HG03196 (cell line): ENCODE measurements at regions not wholly inside any gene's neighbourhood (a gene's known extent, or its start where the extent isn't known, plus 50 kb on each side); places are given as distances from the start of the nearest gene placed in this dataset.
A peak's percentile ranks its signal among the peaks of the same experiment; 100 is the strongest.
"Not testable (repeated sequence)": the region's sequence is repeated elsewhere in the genome, so short reads cannot be mapped to it uniquely, and the experiment has no call there.

Experiments used
- ATAC-seq: cut with Tn5 transposase; IDR thresholded peaks from one replicate; pipeline ENCODE4 v1.9.1; 2021; ENCODE audit not compliant: unreplicated experiment

DNA sequence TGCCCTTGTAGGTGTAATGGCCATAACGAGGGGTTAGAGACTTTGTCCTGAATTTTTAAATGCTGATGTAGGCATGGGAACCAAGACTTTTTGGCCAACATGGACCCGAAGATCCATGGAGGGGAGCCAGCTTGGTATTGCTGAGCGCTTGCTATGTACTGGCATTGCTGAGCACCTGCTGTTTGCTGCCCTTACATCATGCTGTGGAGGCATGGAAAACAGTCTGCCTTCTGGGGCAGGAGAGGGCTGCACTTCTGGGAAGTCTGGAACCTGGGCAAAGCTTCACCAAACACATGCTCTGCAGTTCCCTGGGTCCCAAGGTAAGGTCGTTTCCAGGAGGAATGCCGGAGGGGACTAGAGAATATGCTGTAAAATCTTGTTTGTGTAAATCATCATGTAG lies 86.3 kb upstream of the CNIH3 start:
- ATAC-seq: no peak

GRCh38 chr1:224533517-224533916 lies 82.6 kb upstream of the CNIH3 start:
- no peak for ATAC-seq

DNA sequence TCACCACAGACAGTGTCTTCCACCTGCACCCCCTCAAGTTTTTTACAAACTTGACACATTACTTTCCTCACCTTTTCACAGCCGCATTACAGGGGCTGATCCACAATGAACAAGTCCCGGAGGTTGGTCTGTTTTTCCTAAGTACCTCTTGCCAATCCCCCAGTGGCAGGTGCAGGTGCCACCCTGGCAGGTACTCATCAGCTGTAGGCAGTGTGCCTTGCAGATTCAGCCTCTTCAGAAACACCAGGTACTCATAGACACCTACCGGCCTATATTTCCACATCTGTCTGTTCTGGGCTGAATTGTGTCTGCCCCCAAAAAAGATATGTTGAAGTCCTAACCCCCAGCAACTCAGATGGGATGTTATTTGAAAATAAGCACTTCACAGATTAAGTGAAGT lies 81.4 kb upstream of the CNIH3 start:
- no peak for ATAC-seq

- ATAC-seq: no peak
Measured at GRCh38 chr1:224535641-224536040, 80.5 kb upstream of the CNIH3 start.

DNA sequence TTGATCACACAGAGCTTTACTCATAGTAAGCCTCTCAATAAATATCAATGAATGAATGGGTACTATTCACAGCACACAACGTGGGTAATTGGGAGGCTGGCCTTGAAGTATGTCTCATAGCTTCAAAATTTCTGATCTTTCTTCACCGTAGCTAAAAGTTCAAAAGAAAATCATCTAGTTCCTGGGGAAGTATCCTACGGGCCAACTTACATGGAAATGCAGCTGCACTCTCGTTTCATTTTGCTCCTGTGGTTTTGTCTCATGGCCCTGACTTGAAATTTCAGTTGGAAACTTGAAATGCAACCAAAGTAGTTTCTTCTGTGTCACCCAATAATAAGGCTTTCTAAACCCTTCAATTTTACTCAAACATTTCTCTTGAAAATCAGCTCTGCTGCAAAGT lies 76.1 kb upstream of the CNIH3 start:
- ATAC-seq: no peak

- ATAC-seq: no peak
Measured at GRCh38 chr1:224540535-224540934, 75.6 kb upstream of the CNIH3 start.

- no peak for ATAC-seq
Measured at GRCh38 chr1:224541072-224541790, 74.9 kb upstream of the CNIH3 start.

- no peak for ATAC-seq
Measured at GRCh38 chr1:224541901-224542630, 74.1 kb upstream of the CNIH3 start.

GRCh38 chr1:224542783-224543440 lies 73.2 kb upstream of the CNIH3 start:
- peak; percentile 53 for ATAC-seq

GRCh38 chr1:224543453-224543852 lies 72.7 kb upstream of the CNIH3 start:
- no peak for ATAC-seq

DNA sequence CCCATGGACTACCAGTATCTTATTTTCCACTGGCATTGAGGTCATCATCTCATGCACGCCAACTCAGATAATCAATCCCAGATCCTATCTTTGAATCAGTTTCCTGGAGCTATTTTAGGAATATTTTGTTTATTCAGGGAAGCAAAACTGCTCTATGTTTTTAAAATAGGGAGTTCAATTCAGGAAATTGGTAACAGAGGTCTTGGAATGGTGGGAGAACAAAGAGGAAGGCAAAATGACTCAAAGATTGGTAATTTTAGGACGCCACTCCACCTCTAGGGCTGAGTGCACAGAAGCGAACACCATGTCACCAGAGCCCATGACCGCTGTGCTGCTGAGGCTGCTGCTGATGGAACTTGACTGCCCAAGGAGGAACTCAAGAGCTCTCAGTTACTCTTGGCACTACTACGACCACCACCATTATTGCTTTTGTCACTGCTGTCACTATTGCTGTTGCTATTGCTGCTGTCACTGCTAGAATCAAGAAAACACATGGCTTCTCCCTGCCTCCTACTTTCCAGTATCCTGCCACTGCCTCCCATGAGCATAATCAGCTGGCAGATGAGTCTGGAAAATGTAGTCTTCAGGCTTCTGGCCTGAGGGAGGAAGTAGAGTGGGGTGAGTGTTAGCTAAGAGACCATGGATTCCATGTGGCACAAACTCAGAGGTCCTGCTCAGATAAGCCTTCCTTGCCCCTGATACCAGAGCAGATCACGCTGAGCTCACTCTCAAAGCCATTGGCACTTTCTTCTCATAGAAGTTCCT lies 71.6 kb upstream of the CNIH3 start:
- ATAC-seq: no peak

- no peak for ATAC-seq
Measured at GRCh38 chr1:224545571-224545970, 70.5 kb upstream of the CNIH3 start.

- ATAC-seq: no peak
Measured at GRCh38 chr1:224548676-224549075, 67.4 kb upstream of the CNIH3 start.

DNA sequence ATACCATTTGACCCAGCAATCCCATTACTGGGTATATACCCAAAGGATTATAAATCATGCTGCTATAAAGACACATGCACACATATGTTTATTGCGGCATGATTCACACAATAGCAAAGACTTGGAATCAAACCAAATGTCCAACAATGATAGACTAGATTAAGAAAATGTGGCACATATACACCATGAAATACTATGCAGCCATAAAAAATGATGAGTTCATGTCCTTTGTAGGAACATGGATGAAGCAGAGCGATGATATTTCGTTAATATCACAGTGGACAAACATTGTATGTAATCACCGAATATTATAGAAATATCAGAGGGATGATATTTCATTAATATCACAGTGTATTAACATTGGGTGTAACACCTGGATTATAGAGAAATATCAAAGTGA lies 64.9 kb upstream of the CNIH3 start:
- not testable (repeated sequence) for ATAC-seq

- no peak for ATAC-seq
Measured at GRCh38 chr1:224554056-224554455, 62.1 kb upstream of the CNIH3 start.

DNA sequence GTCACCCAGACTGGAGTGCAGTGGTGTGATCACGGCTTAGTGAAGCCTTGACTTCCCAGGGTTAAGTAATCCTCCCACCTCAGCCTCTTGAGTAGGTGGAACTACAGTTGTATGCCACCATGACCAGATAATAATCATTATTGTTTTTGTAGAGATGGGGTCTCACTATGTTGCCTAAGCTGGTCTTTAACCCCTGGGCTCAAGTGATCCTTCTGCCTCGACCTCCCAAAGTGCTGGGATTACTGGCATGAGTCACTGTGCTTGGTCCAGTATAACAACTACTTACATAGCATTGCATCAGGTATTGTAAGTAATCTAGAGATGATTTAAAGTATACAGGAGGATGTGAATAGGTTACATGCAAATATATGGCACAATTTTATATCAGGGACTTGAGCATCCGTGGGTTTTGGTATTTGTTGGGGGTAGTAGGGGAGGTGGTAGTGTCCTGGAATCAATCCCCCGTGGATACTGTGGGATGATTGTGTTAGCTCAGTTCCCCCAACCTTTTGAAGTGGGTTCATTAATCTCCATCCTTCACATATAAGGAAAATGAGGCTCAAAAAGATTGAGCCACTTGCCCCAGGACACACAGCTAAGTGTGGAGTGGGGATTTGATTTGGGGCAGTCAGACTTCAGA lies 61.4 kb upstream of the CNIH3 start:
- no peak for ATAC-seq

GRCh38 chr1:224558904-224559303 lies 57.2 kb upstream of the CNIH3 start:
- no peak for ATAC-seq

DNA sequence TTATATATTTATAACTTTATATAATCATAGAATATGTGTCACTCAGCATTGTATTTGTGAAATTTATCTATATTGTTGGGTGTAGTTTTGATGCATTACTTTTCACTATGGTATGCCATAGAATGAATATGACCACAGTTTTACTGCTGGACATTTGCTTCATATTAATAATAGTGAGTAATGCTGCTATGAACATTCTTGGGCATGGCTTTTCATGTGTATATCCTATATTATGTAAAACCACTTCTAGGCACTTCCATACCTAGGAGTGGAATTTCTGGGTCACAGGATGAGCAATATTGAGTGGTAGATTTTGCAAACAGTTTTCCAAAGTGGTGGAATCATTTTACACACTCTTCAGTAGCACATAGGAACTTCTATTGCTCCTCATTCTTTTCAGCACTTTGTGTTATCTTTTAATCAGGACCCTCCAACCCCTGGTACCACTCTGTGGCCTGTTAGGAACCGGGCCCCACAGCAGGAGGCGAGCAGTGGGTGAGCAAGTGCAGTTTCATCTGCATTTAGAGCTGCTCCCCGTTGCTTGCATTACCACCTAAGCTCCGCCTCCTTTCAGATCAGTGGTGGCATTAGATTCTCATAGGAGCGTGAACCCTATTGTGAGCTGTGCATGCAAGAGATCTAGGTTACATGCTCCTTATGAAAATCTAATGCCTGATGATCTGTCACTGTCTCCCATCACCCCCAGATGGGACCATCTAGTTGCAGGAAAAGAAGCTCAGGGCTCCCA lies 56.0 kb upstream of the CNIH3 start:
- ATAC-seq: no peak

- not testable (repeated sequence) for ATAC-seq
Measured at GRCh38 chr1:224562881-224563280, 53.2 kb upstream of the CNIH3 start.

DNA sequence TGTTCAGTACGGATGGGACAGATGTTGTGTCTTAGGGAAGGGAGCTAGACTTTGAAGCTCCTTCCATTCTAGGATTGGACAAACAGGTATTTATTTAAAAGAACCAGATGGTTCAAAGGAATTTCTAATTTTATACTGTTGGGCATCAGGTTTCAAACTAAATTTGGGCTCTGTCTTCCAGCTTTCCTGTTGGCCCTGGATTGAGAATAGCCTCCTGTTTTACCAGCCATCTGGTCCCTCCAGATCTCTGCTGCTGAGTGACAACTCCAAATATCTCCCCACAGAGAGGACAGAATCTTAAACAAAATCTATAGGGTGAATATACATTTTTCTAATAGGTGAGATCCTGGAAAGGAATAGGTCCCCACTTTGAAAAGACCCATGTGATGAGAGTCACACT lies 52.5 kb upstream of the CNIH3 start:
- no peak for ATAC-seq
